ENCODE measurements at regions not wholly inside any gene's neighbourhood (a gene's known extent, or its start where the extent isn't known, plus 50 kb on each side); places are given as distances from the start of the nearest gene placed in this dataset.
"Not testable (repeated sequence)": the region's sequence is repeated elsewhere in the genome, so short reads cannot be mapped to it uniquely, and the experiment has no call there.

DNA sequence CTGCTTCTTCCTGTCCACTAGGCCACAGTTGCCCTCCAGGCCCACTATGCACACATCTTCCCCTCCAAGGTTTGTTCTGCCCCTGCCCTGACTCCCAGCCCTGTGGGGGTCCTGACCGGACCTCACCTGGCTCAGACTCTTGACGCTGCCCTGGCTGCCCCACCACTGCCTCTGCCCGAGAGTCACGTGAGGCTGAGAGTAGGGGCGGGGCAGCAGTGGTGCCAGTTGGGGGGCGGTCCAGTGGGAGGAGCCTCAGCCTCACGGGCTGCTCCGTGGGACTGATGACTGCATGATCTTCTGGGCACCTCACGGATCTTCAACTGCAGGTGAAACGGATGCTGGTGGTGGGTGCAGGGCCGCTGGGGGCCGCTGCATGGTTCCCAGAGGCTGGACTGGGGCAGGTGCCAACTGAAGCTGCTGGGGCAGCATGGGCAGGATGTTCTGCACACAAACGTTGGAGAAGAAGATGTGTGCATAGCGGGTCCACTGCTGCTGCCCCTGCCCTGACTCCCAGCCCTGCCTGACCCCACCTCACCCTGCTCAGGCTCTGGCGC is 77.6 kb downstream of the HHIPL2 start:
- DNase-seq = not testable (repeated sequence)

- no peak for DNase-seq
These were observed 81.6 kb downstream of the HHIPL2 start for GRCh38 chr1:222466150-222466865.

DNA sequence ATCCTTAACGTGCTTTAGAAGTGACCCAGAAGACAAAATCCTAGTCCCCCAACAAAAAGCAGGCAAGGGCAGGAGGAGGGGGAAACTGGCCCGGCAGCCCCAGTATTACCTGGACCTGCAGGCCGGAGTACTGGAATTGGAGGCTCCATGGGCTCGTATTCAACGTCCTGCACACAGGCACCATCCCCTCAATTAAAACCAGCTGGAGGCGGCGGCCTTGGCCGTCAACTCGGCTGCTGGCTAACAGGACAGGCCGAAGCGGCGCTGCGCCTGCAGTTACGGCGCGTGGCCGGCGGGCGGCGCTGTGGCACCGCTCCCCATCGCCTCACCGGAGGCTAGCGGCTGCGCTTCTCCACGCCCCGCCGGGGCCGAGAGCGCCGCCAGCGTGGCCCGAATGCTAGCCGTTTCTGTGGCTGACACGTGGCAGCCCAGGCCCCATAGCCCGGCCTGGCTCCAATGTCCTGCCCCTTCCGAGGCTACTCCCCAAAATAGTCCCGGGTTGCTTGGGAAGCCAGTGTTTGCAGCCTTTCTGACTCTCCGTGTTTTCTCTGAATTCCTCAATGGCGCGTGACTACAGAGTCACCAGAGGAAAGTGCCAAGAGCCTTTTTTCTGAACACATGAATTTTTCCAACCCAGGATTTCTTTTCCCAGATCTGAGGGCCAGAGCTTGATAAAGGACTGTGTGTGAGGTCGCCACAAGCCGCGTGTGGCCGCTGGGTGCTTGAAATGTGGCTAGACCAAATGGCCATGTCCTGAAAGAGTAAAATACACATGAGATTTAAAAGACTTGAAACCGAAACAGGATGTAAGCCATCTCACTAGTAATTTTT is 82.5 kb downstream of the HHIPL2 start:
- peak; percentile 58 for DNase-seq

GRCh38 chr1:222464841-222465210 is 83.1 kb downstream of the HHIPL2 start:
- DNase-seq = peak; percentile 58

GRCh38 chr1:222463059-222463730 is 84.7 kb downstream of the HHIPL2 start:
- no peak for DNase-seq

- DNase-seq = no peak
These were observed 85.3 kb downstream of the HHIPL2 start for GRCh38 chr1:222462601-222463000.

DNA sequence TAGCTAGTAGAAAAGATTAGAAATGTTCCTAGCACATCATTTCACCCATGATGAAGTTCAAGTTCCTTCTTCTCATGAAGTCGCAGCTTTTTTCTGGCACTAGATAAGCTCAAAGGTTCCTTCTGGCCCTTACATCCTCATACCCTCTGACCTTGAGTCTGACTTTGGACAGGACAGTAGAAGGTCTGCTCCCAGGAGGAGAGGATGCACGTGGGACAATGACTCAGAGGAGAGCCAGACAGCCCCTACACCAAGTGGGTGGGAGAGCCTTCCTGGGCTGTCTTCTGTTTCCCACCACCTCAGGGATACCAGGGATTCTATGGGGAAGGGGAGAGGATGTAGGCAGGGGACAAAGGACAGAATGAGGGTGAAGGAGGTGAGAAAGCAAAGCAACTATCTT is 86.0 kb downstream of the HHIPL2 start:
- DNase-seq = no peak

GRCh38 chr1:222459652-222460051 is 88.3 kb downstream of the HHIPL2 start:
- no peak for DNase-seq

DNA sequence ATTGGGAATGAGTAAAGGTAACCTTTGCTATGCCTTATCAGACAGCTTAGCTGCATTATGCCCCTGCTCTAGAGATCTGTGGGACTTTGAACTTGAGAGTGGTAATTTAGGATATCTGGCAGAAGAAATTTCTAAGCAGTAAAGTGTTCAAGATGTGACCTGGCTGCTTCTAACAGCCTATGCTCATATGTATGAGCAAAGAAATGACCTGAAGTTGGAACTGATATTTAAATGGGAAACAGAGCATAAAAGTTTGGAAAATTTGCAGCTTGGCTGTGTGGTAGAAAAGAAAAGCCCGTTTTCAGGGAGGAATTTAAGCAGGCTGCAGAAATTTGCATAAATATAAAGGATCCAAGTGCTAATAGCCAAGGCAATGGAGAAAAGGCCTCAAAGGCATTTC is 90.4 kb downstream of the HHIPL2 start:
- DNase-seq = no peak

- DNase-seq = no peak
These were observed 90.8 kb downstream of the HHIPL2 start for GRCh38 chr1:222457084-222457483.

DNA sequence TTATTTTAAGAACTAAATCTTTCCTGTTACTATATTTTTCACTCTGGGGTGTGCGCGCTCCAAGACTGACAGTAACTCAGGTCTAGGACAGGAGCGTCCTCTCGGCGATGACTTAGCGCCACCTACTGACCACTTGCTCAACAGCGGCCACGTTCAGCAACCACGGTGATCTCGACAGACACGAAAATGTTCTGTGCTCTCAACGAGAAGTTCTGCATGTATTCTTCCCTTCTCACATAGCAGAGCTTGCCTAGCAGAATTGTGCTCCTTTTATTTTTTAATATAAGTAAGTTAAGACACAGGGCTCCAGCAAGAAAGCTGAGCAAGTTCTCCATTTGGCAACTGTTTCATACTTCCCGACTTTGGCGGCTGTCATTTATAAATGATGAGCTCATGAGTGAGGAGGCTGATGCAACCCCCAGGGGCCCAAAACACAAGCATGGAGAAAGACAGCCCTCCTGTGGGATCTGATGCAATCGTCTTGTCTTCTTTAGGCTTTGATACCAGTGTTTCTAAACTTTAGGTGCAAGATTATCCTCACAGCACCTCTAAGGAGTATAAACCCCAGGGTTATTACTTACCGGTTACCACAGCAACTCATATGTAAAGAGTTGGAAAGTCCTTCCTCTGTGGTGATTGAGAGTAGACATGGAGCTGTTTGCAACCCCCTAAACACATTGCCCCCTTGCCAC is 92.6 kb downstream of the HHIPL2 start:
- DNase-seq = peak; percentile 54

GRCh38 chr1:222454782-222455181 is 93.1 kb downstream of the HHIPL2 start:
- no peak for DNase-seq

DNA sequence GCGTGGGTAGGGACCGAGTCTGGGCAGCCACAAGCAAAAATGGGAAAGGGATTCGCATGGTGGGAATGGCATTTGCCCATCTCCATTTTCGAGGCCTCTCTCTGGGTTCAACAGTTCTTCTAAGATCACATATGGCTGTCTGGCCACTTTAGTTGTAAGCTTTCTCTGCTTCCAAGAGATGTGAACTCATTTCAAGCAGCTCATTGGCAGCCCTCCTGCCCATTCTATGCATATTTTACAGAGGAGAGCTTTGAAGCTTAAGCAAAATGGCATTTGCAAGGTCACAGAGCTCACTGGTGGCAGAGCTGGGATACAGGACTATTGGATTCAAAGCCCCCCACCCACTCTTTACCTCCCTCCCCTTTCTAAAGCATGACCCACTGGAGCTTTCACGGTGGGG is 93.7 kb downstream of the HHIPL2 start:
- no peak for DNase-seq

DNA sequence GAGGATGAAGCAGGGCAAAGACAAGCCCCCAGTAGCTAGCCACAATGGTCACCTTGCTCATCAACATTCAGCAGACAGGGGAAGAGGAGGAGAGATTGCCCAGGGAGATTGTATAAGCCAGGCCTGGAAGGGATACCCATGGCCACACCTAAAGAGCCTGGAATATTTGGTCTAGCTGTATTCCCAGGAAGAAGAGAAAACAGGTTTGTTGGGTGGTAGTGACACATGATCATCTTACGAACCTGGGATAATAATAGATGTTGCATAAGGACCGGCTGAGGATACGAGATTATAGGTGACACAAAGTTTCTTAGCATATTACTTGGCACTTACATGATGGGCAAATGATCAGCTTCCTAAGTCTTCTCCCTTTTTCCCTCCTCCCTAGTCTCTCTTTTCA is 95.9 kb downstream of the HHIPL2 start:
- no peak for DNase-seq

DNA sequence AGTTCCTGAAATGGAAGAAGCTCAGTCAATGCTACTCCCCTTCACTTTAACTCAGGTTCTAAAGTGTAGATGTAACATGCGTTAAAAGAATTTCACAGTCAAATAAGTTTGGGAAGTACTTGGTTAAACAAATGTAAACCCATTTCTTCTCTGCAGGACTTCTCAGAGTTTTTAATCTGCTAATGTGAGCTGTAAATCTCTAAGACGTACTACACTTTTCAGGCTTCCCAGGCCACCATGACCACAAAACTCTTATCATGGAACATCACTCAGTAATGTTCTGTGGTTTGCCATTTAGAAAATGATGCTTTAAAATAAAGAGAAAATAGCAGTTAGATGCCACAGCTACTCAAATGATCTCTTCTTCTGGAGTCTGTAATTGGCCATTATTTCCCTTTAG is 104.3 kb downstream of the HHIPL2 start:
- DNase-seq = no peak

- no peak for DNase-seq
These were observed 106.8 kb downstream of the HHIPL2 start for GRCh38 chr1:222441066-222441465.

DNA sequence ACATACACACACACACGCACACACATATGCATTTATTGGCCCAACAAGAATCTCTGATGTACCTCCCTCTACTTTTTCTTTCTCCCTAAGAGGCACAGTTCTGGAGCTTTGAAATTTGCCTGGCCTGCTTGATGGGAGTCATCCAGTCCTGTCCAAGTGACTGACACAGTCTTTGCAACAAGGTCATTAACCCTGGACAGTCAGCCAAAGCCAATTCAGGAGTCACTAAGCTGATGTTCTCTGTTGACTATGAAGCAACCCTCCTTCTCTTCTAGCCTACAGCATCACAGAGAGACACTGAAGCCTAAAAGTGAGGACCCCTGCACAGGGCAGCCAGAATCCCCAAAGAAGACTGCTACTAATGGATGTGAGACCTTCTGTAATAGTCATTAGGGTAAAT is 123.1 kb downstream of the HHIPL2 start:
- no peak for DNase-seq

DNA sequence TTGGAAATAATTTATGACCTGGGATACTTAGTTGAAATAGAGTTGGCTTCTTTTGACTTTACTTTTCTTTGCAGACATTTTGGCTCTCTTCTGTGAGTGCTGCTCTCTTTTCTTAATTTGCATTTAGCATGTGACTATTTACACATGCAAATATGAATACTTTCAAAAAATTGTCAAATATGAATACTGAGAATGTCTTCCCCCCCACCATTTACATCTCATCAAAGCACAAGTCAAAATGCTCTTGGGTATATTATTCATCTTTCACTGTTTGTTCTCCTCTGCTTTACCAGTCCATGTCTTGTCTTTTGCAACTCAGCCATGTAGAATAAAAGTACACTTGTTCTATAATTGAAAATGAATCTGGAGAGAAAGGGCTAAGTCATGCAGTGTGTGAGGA is 126.5 kb downstream of the HHIPL2 start:
- no peak for DNase-seq

DNA sequence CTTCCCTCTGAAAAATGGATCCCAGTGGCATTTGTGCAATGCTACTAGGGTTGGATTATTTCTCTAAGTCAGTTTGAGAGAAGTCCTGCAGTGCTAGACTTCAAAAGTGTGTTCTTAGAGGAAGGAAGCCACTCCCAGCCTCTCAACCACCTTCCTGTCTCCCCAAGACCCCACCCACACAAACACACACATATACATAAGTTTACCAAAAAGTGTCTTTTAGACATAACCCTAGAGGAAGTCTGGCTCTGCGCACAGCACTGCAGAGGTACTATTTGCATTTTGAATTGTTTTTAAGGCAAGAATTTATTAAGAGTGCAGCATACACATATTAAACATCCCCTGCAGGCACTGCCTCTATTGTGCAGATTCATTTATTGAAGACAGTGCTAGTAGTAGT is 127.3 kb downstream of the HHIPL2 start:
- no peak for DNase-seq

DNA sequence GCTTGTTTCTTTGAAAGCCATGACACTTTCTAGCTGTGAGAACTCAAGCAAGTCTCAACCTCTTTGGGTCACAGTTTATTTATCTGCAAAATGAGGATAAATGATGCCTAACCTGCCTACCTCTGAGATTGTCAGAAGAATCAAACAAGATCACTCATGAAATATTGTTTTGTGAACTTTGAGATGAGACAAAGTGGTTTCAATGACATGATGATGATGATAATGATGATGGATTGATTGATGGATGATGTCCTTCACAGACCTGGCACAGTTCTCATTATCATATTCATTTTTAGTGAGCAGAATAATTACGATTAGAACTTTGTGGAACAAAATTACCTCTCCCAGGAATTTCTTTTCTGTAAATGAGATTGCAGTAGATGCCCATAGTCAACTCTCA is 129.2 kb downstream of the HHIPL2 start:
- DNase-seq = no peak

- no peak for DNase-seq
These were observed 130.6 kb downstream of the HHIPL2 start for GRCh38 chr1:222417264-222417663.

DNA sequence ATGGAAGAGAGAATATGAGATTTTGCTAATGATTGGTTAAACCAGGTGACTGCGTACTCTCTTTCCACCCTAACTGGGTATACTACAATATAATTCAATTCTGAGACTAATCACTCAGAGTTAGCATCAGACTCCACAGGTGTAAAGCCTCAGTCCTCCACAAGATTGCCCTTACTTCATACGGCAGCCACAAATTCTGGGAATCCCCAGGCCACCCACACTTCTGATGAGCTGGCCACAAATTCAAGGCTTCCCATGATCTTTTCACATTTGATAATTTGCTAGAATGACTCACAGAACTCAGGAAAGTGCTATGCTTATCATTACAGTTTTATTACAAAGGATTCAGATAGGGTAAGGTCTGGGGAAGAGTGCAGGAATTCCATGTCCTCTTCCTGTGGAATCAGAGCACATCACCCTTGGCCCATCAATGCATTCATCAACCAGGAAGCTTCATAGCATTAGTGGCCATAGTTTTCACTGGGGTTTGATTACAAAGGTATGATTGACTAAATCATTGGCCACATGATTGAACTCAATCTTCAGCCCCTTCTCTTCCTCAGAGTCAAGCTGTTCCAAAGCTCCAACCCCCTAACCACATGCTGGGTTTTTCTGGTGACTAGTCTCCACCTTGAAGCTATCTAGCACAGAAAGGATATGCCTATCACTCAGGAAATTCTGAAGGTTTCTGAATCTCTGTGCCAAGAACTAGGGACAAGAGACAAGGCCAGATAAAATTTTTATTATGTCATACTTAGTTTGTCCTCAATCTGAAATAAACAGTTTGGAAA is 131.7 kb downstream of the HHIPL2 start:
- DNase-seq = no peak
